GM13976 (cell line): ENCODE measurements at regions not wholly inside any gene's neighbourhood (a gene's known extent, or its start where the extent isn't known, plus 50 kb on each side); places are given as distances from the start of the nearest gene placed in this dataset.

Experiments
- DNase-seq: peaks from one replicate; pipeline ENCODE4 v3.0.0; 2012; ENCODE audit warnings: low spot score
- in situ Hi-C: fragments of 300-500 bp; cut with MboI; formaldehyde crosslinking; loops from one replicate; pipeline ENCODE4 v1.12.0; 2022; ENCODE audit warnings: low sequenced_read_pairs, mixed read lengths, inconsistent platforms; ENCODE audit not compliant: unreplicated experiment
- TF ChIP-seq, protein P1 (sequence below): IDR thresholded peaks from 2 replicates; pipeline ENCODE4 v1.5.1; 2012; ENCODE audit warnings: borderline replicate concordance, mild to moderate bottlenecking; ENCODE audit not compliant: insufficient read depth; ENCODE audit errors: extremely low read depth, missing control alignments, control extremely low read depth

GRCh38 chr3:134302674-134303073 lies 52.0 kb upstream of the RYK start:
- in situ Hi-C loops = loop anchor here (10.0 kb wide), 1 partner anchor 88 kb away; no protein-coding TSS in a partner anchor
- TF ChIP-seq, protein P1, sequence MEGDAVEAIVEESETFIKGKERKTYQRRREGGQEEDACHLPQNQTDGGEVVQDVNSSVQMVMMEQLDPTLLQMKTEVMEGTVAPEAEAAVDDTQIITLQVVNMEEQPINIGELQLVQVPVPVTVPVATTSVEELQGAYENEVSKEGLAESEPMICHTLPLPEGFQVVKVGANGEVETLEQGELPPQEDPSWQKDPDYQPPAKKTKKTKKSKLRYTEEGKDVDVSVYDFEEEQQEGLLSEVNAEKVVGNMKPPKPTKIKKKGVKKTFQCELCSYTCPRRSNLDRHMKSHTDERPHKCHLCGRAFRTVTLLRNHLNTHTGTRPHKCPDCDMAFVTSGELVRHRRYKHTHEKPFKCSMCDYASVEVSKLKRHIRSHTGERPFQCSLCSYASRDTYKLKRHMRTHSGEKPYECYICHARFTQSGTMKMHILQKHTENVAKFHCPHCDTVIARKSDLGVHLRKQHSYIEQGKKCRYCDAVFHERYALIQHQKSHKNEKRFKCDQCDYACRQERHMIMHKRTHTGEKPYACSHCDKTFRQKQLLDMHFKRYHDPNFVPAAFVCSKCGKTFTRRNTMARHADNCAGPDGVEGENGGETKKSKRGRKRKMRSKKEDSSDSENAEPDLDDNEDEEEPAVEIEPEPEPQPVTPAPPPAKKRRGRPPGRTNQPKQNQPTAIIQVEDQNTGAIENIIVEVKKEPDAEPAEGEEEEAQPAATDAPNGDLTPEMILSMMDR = no peak
- no peak for DNase-seq

GRCh38 chr3:134300520-134300919 lies 49.9 kb upstream of the RYK start:
- no peak for DNase-seq
- in situ Hi-C loops = loop anchor here (10.0 kb wide), 1 partner anchor 86 kb away; no protein-coding TSS in a partner anchor
- TF ChIP-seq, protein P1 = no peak
